GM19438 (cell line): ENCODE measurements at regions not wholly inside any gene's neighbourhood (a gene's known extent, or its start where the extent isn't known, plus 50 kb on each side); places are given as distances from the start of the nearest gene placed in this dataset.

Source experiments
- ATAC-seq: cut with Tn5 transposase; IDR thresholded peaks from one replicate; pipeline ENCODE4 v1.9.1; 2021; ENCODE audit warnings: low read depth; ENCODE audit not compliant: unreplicated experiment

DNA sequence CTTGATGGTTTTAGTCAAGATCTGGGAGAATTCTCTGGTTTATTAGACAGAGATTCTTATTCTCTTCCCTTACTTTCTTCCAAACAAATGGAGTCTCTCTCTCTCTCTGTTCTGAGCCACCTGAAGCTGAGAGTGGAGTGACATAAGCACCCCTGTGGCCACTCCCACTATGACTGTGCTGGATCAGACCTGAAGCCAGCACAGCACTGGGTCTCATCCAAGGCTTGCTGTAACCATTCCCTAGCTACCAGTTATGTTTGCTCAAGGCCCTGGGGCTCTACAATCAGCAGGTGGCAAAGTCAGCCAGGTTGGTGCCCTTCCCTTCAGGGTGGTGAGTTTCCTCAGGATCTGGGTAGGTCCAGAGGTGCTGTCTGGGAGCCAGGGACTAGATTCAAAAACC is 568.5 kb downstream of the AACS start:
- no peak for ATAC-seq

DNA sequence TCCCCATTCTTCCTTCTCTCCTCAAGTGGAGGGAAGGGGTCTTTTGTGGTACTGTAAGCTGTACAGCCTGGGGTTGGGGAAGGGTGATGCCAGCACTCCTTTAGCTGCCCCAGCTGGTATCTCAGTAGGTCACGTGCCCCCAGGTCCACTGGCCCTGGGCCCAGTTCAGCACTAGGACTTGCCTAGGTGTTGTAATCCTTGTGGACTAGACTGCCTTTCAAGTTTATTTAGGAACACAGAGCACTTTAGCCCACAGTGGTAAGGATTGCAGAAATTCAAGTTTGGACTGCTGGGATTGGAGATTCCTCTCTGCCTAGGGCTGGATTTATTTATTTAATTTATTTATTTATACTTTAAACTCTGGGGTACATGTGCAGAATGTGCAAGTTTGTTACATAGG is 569.6 kb downstream of the AACS start:
- no peak for ATAC-seq

DNA sequence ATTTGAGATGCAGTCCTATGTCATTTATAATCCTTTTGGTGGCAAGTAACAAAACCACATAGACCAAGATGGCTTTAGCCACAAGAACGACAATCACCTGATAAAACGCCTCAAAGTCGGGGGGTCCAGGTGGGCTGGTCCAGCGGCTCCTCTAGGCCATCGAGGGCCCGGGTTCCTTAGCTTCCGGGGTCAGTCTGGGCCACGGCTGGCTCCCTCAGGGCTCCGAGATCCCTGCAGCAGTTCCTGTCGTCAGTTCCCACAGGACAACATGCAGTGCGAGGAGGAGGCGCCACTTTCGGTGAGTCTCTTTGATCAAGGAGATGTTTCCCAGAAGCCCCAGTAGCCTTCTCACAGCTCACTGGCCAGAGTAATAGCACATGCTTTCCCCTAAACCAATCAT is 574.6 kb downstream of the AACS start:
- no peak for ATAC-seq

DNA sequence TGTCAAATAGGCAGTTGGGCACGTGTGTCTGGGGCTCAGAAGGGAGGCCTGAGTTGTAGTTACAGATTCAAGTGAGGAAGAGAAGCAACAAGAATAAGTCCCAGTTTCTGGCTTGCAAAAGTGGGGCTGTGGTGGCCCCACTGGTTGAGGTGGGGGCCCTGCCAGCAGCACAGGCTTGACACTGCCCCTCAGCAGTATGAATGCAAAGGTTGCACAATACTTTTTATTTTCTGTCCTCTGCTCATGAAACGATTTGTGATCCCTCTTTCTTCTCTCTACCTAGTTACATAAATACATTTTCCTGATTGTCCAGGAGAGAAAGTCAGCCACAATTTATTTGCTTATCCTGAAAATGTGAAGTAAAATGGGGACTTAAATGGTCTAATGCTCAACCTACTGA is 577.8 kb downstream of the AACS start:
- no peak for ATAC-seq

DNA sequence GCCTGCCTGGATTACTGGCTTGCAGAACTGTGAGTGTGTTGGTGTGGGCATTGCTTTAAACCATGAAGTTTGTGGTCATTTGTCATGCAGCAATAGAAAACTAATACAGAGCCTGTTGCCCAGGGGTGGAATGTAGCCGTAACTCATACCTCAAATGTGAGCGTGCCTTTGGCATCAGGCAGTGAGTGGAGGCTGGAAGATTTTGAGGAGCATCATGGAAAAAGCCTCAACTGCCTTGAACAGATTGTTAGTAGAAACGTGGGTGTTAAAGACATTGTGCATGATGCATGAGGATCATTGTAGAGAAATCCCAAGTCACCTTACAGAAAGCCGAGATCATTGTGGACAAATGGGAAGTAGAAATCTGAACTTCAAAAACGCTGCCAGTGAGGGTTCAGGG is 580.5 kb downstream of the AACS start:
- no peak for ATAC-seq

DNA sequence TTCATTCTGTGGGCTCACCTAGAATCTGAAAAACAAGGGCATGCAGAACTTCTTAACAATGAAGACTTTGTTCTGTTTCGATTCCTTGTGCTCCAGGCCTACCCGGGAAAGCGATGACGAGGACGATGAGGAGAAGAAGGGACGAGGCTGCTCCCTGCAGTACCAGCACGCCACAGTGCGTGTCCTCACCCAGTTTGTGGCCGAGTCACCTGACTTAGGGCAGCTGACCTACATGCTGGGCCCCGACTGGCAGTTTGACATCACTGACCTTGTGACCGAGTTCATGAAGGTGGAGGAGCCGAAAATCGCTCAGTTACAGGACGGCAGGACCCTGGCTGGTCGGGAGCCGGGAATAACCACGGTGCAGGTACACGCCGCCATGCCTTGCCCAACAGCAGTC is 585.4 kb downstream of the AACS start:
- no peak for ATAC-seq

DNA sequence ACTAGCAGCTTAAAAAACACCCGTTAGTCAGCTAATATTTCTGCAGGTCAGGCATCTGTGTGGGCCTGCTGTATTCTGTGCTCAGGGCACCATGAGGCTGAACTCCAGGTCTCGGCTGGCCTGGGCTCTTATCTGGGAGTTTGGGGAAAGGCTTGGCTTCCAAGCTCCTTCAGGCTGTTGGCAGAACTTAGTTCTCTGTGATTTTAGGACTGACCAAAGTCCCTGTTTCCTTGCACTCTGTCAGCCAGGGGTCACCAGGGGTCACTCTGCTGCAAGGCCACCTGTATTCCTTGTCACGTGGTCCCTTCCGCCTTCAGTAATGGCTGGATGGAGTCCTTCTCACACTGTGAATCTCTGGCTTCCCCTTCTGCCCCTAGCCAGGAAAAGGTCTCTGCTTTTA is 586.4 kb downstream of the AACS start:
- ATAC-seq, result no peak

DNA sequence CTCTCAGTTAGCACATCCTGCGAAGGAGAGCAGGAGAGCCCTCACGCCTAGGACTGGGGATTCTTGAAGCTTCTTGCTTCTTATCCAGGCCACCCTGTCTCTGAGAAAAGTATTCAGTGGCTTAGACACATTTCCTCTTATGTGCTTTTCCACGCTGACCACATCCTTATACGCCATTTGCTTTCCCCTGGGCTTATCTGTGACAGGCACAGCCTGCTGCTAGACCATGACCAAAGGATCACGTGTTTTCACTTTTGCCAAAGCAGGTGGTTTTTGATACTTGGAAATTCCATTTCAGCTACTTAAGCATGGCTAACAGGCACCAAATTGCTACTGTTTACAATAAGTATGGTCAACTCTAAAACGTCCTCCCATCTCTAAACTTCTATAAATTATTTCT is 587.4 kb downstream of the AACS start:
- ATAC-seq, result no peak

DNA sequence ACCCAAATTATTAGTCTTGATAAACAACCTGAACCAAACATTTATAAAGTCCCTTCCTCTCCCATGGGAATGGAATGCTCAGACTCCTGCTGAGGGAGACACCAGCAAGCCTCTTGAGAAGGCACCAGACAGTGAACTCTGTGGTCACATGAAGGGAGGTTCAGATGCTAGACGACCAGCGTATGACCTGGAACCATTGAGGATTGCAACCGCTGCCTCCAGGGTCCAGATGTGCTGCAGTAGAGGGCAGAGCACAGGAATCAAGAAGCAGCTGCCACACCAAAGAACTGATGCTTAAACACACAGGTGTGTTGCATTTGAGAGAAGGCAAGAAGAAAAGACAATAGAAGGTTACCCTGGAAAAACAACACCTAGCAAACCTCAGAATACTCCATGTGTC is 592.4 kb downstream of the AACS start:
- no peak for ATAC-seq

DNA sequence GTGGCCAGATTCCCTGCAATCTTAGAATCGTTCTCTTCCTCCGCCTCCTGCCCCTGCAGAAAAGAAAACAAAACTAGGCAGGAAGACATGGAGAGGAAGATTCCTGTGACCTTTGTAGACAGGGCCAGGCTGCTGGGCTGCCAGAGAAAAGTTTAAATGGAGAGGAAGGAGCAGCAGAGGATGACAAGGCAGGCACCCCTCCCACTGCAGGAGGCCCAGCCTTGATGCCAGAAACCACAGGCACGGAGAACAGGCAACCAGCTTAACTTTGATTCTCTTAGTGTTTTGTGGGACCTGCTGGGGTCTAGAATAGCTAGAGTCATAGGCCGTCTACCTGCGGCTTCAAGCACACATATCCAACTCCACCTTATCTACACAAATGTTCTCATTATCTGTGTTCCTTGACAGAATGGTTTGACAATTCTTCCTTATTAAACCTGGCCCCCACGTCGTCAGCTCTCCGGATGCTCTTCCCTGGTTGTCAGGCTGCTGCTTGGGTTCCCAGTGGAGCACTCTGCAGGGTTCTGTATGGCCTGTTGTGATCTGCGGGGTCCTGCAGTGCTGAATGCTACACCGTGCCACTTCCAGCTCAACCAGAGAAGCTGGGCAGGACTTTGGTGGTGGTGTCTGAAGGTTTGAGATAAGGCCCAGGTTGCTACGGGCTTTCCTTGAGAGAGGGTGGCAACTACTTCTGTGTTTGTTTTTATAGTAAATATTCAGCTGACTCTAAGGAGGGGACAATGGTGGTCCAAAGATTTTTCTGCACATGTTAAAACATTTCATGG is 609.5 kb downstream of the AACS start:
- ATAC-seq, result no peak

DNA sequence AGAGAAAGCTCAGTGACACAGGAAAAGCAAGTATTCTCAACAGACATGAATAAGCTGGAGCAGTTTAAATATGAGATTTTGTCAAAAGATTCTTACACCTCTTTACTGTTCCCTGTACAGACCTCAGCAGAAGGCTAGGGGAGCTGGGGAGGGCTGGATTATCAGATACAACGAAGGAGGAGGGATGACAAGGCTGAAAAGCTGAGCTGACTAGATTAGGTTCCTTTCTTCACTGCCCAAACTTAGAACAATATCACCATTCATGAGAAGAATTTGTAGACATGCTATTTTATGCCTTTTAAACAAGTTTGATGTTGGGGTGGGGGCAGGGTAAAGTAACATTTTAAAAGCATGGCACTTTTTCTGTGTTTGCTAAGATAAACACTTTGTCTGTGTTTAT is 611.1 kb downstream of the AACS start:
- ATAC-seq, result no peak

DNA sequence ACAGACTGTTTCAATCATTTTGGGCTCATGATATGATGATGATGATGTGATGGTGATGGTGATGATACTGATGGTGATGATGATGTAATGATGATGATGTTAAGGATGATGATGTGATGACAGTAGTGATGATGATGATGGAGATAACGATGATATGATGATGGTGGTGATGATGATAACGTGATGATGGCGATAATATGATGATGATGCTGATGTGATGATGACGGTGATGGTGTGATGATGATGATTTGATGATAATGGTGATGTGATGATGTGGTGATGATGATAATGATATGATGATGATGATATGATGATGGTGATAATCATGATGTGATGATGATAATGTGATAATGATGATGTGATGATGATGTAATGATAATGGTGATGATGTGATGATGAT is 612.6 kb downstream of the AACS start:
- ATAC-seq, result no peak

DNA sequence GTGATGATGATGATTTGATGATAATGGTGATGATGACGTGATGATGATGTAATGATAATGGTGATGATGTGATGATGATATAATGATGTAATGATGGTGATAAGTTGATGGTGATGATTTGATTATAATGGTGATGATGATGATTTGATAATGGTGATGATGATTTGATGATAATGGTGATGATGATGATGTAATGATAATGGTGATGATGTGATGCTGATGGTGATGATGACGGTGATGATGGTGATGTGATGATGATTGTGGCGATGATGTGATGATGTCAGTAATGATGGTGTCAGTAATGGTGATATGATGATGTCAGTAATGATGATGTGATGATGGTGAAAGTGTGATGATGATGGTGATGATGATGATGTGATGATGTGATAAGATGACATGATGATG is 613.4 kb downstream of the AACS start:
- ATAC-seq, result no peak

DNA sequence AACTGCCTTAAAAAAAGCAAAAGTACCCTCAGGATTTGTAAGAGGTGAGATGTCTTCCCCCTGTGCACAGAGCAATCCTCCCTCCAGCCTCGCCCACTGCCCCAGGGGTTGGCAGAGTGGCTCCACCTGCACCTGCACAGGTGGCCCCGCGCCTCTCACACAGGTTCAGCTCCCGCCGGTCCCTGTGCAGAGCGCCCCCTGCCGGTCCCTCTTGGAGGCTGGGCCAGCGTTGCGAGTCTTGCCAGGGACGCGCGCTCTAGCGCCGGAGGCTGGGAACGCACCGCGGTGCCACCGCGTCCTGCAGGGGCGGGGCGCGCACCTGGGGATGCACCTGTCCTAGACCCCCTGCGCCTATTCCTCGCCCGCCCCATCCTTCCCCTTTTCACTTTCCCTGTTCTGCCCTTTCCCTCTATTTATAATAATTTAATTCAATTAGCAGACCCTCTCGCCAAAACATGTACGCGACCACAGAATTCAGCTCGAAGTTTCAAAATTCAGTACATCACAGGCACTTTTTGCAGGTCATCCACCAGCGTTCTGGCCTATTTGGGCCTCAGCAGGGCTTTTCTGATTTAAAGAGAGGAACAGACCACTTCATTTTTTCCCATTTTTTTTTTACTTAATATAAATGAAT is 618.6 kb downstream of the AACS start:
- ATAC-seq, result peak; percentile 86

DNA sequence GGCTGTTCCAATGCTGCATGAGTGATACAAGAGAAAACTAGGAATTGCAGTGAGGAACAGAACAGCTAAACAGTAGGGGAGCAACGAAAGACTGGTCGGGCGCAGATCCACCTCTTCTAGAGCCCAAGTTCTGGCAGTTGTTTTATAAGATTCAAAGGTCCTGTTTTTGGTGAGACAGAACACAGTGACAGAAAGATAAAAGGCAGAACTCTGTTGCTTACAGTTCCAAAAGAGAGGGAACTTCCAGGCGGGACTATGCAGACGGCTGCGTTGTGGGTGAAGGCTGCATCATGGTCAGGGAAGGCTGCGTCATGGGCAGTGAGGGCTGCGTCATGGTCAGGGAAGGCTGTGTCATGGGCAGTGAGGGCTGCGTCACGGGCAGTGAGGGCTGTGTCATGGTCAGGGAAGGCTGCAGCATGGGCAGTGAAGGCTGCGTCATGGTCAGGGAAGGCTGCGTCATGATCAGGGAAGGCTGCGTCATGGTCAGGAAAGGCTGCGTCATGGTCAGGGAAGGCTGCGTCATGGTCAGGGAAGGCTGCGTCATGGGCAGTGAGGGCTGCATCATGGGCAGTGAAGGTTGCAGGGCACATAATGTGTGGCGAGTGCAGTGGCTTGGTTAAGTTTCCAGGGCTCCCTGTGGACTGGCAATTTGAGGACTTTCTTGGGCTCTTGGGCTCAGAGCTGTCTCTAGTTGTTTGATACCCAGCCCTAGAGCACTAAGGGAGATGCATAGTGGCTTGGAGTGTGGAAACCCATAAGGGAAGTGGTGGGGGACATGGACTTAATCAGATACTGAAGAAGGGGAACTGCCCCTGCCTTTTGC is 619.9 kb downstream of the AACS start:
- no peak for ATAC-seq

DNA sequence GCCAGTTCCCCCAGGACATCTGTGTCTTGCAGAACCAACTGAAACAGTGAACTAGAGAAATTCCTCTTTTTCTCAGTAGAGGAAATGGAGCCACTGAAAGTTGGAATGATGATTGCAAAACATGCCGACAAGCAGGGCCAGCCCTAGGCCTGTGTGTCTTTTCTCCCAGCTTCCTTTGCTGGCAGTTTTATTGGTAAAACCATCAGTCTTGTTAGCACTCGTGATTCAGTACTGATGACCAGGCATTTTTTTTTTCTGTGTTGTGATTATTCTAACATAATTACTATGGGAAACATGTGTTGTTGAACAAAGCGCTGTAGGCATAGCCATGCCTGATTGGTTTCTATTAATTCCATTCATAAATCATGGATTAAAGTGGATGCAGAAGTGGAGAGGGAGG is 620.7 kb downstream of the AACS start:
- no peak for ATAC-seq

DNA sequence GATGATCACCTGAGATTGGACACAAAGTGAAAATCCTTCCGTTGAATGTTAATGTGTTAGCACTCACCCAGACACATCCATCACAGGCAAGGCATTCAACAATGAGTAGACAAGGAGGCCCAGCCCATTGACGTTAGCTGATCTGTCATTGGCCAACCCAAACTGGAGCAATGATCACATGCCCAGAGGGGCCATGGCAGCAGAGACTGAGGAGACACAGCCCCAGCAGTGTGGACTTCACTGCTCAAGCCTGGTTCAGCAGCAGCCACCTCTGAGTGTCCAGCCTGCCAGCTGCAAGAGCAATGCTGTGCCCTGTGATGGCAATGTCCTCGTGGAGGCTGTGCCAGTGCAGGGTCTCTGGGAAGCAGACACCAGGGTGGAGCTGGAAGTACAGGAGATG is 622.2 kb downstream of the AACS start:
- no peak for ATAC-seq

DNA sequence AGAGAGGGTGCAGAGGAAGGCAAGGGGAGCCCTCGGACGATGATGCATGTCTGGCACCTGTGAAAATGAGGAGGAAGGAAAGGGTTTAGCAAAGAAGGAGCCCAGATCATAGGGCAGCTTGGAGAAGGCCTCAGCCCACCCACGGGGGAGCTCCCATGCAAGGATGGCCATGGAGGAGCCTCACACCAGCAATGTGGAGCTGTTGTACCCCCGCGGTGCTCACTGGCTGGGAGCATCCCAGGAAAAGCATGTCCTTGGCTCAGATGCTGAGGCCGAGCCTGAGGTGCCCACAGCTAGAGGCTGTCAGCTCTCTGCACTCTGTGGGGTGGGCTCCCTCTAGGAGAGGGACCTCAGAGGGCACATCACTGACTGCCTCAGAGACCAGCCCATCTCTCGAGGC is 622.6 kb downstream of the AACS start:
- ATAC-seq, result no peak

DNA sequence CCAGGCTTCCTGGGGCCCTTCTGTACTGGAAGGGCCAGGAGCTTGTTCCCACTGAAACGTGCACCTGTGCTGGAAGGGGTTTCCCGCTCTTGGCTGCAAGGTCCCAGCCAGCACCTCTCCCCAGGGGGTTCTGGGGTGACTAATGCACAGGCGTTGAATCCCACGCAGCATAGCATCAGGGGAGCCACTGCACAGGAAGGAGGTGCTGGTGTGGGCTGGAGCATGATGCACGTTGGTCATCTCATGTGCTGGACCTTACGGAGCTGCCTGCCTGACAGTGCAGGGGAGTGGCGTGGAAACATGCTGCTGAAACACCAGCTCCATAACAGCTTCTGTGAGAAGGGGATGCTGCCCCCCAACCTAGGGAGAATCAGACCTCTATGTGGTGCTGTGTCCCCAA is 623.0 kb downstream of the AACS start:
- ATAC-seq, result no peak

DNA sequence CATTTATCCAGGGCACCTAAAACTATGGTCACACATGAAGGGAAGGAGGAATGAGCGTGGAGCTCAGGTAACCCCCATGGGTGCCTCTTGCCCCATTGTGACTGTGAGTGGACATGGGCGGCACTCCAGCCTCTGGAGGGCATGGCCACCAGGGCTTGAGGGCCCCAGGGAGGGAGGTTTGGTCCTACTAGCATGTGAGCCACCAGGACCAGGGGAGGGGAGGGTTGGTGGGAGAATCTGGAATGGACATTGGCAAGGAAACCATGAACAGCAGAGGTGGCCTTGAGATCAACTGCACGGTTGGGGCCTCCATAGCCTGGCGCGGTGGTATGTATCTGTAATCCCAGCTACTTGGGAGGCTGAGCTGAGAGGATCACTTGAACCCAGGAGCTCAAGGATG is 623.6 kb downstream of the AACS start:
- ATAC-seq, result no peak

DNA sequence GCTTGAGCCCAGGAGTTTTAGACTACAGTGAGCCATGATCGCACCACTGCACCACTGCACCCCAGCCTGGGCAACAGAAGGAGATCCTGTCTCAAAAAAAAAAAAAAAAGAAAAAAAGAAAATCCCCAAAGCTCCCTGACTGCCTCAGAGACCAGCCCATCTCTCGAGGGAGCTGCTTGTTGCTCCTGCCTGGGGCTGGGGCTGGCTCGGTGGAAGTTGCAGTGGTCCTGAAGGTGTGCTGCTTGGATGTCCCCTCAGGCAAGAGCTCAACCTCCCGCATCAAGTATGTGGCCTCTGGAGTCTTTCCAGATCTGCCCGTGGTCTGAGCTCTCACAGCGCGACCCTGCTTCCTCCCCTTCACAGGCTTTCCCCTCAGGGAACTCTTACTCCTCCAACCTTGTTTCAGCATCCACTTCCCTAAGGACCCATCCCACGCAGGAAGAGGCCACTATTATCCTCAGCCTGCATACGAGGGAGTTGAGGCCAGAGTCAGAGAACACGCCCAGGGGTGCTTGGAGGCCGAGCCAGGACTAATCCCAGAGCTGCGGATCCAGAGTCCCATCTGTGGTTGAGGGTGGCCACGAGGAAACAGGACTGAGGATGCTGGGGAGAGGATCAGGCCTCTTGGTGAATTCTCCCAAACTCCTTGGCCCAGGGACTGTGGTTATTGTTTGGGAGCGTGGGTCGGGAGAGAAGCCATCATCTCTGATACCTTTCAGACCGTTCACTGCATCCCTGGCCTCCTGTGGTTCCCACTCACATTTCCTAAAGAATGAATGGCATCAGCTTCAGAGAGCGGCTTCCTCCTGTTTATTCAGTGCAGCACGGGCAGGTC is 624.6 kb downstream of the AACS start:
- ATAC-seq, result no peak
